Liver (tissue), 8 donors: ENCODE measurements at regions not wholly inside any gene's neighbourhood (a gene's known extent, or its start where the extent isn't known, plus 50 kb on each side); places are given as distances from the start of the nearest gene placed in this dataset.

ENCODE experiments used
- DNase-seq: peaks from one replicate; pipeline ENCODE4 v3.0.0-alpha.2; 2017; ENCODE audit warnings: low spot score
- H3K27ac ChIP-seq, 2 donors: one replicate each; pipeline ENCODE4 v1.7.0; 2013; ENCODE audit warnings: inconsistent platforms in 2 of 2, low read length in 2 of 2, control low read depth in 1 of 2, low read depth in 1 of 2, mild to moderate bottlenecking in 1 of 2
- H3K27me3 ChIP-seq, 4 donors: one replicate each; pipeline versions ENCODE4 v1.6.1 to v1.7.0; 2013; ENCODE audit warnings: low read length in 3 of 4, inconsistent platforms in 1 of 4, mild to moderate bottlenecking in 1 of 4, moderate library complexity in 1 of 4; ENCODE audit not compliant: control insufficient read depth in 4 of 4, insufficient read depth in 4 of 4
- H3K36me3 ChIP-seq, 4 donors: one replicate each; pipeline versions ENCODE4 v1.6.1 to v1.7.0; 2013; ENCODE audit warnings: low read length in 3 of 4, mild to moderate bottlenecking in 3 of 4, low read depth in 1 of 4, moderate library complexity in 1 of 4; ENCODE audit not compliant: control insufficient read depth in 4 of 4, insufficient read depth in 3 of 4
- H3K4me1 ChIP-seq, 4 donors: one replicate each; pipeline versions ENCODE4 v1.6.1 to v1.7.0; 2013; ENCODE audit warnings: low read length in 3 of 4, mild to moderate bottlenecking in 3 of 4, moderate library complexity in 1 of 4; ENCODE audit not compliant: control insufficient read depth in 4 of 4, insufficient read depth in 4 of 4
- H3K4me3 ChIP-seq, 3 donors: one replicate each; pipeline versions ENCODE4 v1.6.1 to v1.7.0; 2013; ENCODE audit warnings: low read length in 3 of 3, control low read depth in 1 of 3, low read depth in 1 of 3, mild to moderate bottlenecking in 1 of 3
- H3K9ac ChIP-seq, 2 donors: one replicate each; pipeline ENCODE4 v1.7.0; 2013; ENCODE audit warnings: low read length in 2 of 2, mild to moderate bottlenecking in 2 of 2, moderate library complexity in 2 of 2, control low read depth in 1 of 2, low read depth in 1 of 2
- H3K9me3 ChIP-seq, 4 donors: one replicate each; pipeline versions ENCODE4 v1.6.1 to v1.7.0; 2013; ENCODE audit warnings: low read length in 3 of 4; ENCODE audit not compliant: control insufficient read depth in 4 of 4
- CTCF ChIP-seq: fragments of 150-350 bp; IDR thresholded peaks from 2 replicates; pipeline ENCODE4 v1.5.1; 2017; ENCODE audit warnings: improper control_type of control experiment, low read depth, low read length; ENCODE audit not compliant: missing input control
- EGR1 ChIP-seq, 2 donors: IDR thresholded peaks; 2 replicates each; pipeline ENCODE4 v1.6.1; 2016 to 2018; ENCODE audit warnings: antibody characterized with exemption in 2 of 2, low read depth in 2 of 2
- GABPA ChIP-seq, 2 donors: IDR thresholded peaks in 1 of 2; conservative IDR thresholded peaks in 1 of 2; 2 replicates each; pipeline ENCODE4 v1.6.1; 2016; ENCODE audit warnings: antibody characterized with exemption in 2 of 2, mild to moderate bottlenecking in 1 of 2, moderate library complexity in 1 of 2
- JUND ChIP-seq, 2 donors: IDR thresholded peaks; 2 replicates each; pipeline ENCODE4 v1.6.1; 2016; ENCODE audit warnings: antibody characterized with exemption in 2 of 2
- MAX ChIP-seq: IDR thresholded peaks from 2 replicates; pipeline ENCODE4 v1.6.1; 2016; ENCODE audit warnings: antibody characterized with exemption
- NR2F2 ChIP-seq: IDR thresholded peaks from 2 replicates; pipeline ENCODE4 v1.6.1; 2016; ENCODE audit warnings: antibody characterized with exemption
- RAD21 ChIP-seq, 2 donors: IDR thresholded peaks; 2 replicates each; pipeline ENCODE4 v1.6.1; 2016; ENCODE audit warnings: antibody characterized with exemption in 2 of 2, mild to moderate bottlenecking in 2 of 2
- REST ChIP-seq: IDR thresholded peaks from 2 replicates; pipeline ENCODE4 v1.6.1; 2016; ENCODE audit warnings: antibody characterized with exemption, mild to moderate bottlenecking
- RXRA ChIP-seq, 2 donors: IDR thresholded peaks; 2 replicates each; pipeline ENCODE4 v1.6.1; 2017 to 2018; ENCODE audit warnings: antibody characterized with exemption in 2 of 2, mild to moderate bottlenecking in 1 of 2
- SP1 ChIP-seq: IDR thresholded peaks from 2 replicates; pipeline ENCODE4 v1.6.1; 2018; ENCODE audit warnings: antibody characterized with exemption, mild to moderate bottlenecking
- TAF1 ChIP-seq: conservative IDR thresholded peaks from 2 replicates; pipeline ENCODE4 v1.6.1; 2016; ENCODE audit warnings: antibody characterized with exemption, mild to moderate bottlenecking
- YY1 ChIP-seq: IDR thresholded peaks from 2 replicates; pipeline ENCODE4 v1.6.1; 2016; ENCODE audit warnings: antibody characterized with exemption, mild to moderate bottlenecking
- WGBS: extraction: QIAGEN DNeasy Blood & Tissue Kit; methylation state at CpG from one replicate; pipeline ENCODE4 v1.1.7; 2013; 5-methylcytosine and 5-hydroxymethylcytosine counted together
- donor health status: healthy.
- donor health status: healthy.
- donor health status: healthy.
- donor health status: healthy.
- donor health status: healthy.

- no peak for TF ChIP-seq CTCF
- TF ChIP-seq YY1 = no peak
- TF ChIP-seq SP1 = no peak
Measured at GRCh38 chr5:30997681-30998080, 195.8 kb upstream of the CDH6 start (continued).

DNA sequence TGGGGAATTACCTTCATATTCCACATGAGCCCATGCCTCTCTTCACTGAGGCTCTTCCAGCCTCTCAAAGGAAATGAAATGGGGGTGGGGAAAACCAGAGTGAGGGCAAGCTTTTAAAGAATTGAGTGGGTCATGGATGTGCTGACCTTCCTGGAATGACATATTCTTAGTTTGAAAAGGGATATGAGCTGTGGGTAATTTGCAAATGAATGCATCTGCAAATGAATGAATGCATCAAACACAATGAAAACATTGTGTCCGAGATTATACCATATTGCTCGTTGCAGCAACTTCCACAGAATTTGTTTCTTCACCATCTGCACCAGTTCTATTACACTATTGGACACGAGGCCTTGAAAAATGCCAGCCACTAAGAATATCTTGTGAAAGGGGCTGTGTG, 198.6 kb upstream of the CDH6 start:
- Histone ChIP-seq H3K27ac (no peak overlapping the region), H3K36me3 (no peaks in the 10 kb centered on the region), H3K27me3 (no peaks in the 10 kb centered on the region), H3K9ac (no peak overlapping the region), H3K4me3 (no peak overlapping the region), H3K9me3 (peaks cover 0 to 3% (median under 1%) of the 10 kb centered on the region in 4 donors), H3K4me1 (no peaks in the 10 kb centered on the region)
- 74% methylated on average over 3 of the region's 3 CpGs for WGBS
- no peak for DNase-seq
- TF ChIP-seq NR2F2 = no peak
- no peak for TF ChIP-seq REST
- TF ChIP-seq EGR1 (IDR thresholded peaks at IDR 0.05; ENCODE audit: low read depth in 2 of 2) = no peak
- no peak for TF ChIP-seq RAD21 (IDR thresholded peaks at IDR 0.05)

DNA sequence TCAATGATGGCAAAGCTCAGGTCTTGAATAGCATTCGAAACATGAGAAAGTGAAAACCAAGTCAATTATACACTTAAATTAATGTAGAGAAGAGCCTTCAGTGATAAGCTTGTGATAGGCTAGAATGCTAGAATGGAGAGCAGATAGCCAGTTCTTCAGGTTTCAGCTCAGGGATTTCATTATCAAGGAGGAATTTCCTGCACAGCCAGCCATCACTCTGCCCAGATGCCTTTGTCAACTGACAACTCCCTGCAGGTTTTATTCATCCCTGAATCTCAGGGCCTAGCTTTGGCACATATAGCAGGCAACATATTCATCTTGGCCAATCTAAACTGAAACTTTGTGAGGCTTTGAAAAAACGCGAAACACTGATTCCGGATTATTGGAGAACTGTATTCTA, 199.3 kb upstream of the CDH6 start:
- 87% methylated on average over 4 of the region's 4 CpGs for WGBS
- Histone ChIP-seq H3K9ac (no peak overlapping the region), H3K4me3 (no peak overlapping the region), H3K27me3 (no peaks in the 10 kb centered on the region), H3K36me3 (no peaks in the 10 kb centered on the region), H3K4me1 (no peaks in the 10 kb centered on the region), H3K9me3 (peaks cover 0 to 3% (median under 1%) of the 10 kb centered on the region in 4 donors), H3K27ac (no peak overlapping the region)
- no peak for TF ChIP-seq RXRA (IDR thresholded peaks at IDR 0.05)
- no peak for DNase-seq

- 79% methylated on average over 5 of the region's 5 CpGs for WGBS
- H3K27me3 ChIP-seq = no peaks in the 10 kb centered on the region
- peaks cover 0 to 3% (median under 1%) of the 10 kb centered on the region in 4 donors for H3K9me3 ChIP-seq
- no peak overlapping the region for H3K27ac ChIP-seq
- H3K4me1 ChIP-seq = no peaks in the 10 kb centered on the region
- H3K9ac ChIP-seq = no peak overlapping the region
- no peaks in the 10 kb centered on the region for H3K36me3 ChIP-seq
- DNase-seq = no peak
- no peak overlapping the region for H3K4me3 ChIP-seq
- TF ChIP-seq TAF1 = no peak
- no peak for TF ChIP-seq RXRA (IDR thresholded peaks at IDR 0.05)
- TF ChIP-seq GABPA (IDR thresholded peaks at IDR 0.05 in 1 of 2, conservative IDR thresholded peaks at IDR 0.05 in 1 of 2) = no peak
- no peak for TF ChIP-seq CTCF
- TF ChIP-seq JUND (IDR thresholded peaks at IDR 0.05) = no peak
- no peak for TF ChIP-seq EGR1 (IDR thresholded peaks at IDR 0.05; ENCODE audit: low read depth in 2 of 2)
- TF ChIP-seq NR2F2 = no peak
- no peak for TF ChIP-seq MAX
- no peak for TF ChIP-seq YY1
- TF ChIP-seq REST = no peak
Measured at GRCh38 chr5:30991462-30991861, 202.0 kb upstream of the CDH6 start.
